Left lung (tissue), 4 donors: ENCODE measurements at regions not wholly inside any gene's neighbourhood (a gene's known extent, or its start where the extent isn't known, plus 50 kb on each side); places are given as distances from the start of the nearest gene placed in this dataset.
"Not testable (repeated sequence)": the region's sequence is repeated elsewhere in the genome, so short reads cannot be mapped to it uniquely, and the experiment has no call there.

Experiments used
- ATAC-seq: fragments of 200-7000 bp; cut with Tn5 transposase; one replicate; pipeline ENCODE4 v1.9.1; 2020; ENCODE audit warnings: moderate library complexity
- DNase-seq, 4 donors: peaks; one replicate each; pipeline ENCODE4 v3.0.0-alpha.2; 2013 to 2020
- H3K27ac ChIP-seq, 2 donors: fragments of 200-600 bp; sonication (generic) in 1 of 2; one replicate each; pipeline versions ENCODE4 v1.5.0 to v1.8.0; 2020 to 2021
- H3K27me3 ChIP-seq, 2 donors: fragments of 200-600 bp; sonication (generic) in 1 of 2; one replicate each; pipeline versions ENCODE4 v1.5.0 to v1.8.0; 2020 to 2021
- H3K36me3 ChIP-seq, 2 donors: fragments of 200-600 bp; sonication (generic) in 1 of 2; one replicate each; pipeline versions ENCODE4 v1.5.0 to v1.8.0; 2020 to 2021
- H3K4me1 ChIP-seq, 2 donors: fragments of 200-600 bp; one replicate each; pipeline ENCODE4 v1.8.0; 2021
- H3K4me3 ChIP-seq, 2 donors: fragments of 200-600 bp; sonication (generic) in 1 of 2; one replicate each; pipeline versions ENCODE4 v1.5.0 to v1.8.0; 2020 to 2021; ENCODE audit warnings: mild to moderate bottlenecking in 1 of 2
- H3K9me3 ChIP-seq, 2 donors: fragments of 200-600 bp; sonication (generic) in 1 of 2; one replicate each; pipeline versions ENCODE4 v1.5.0 to v1.8.0; 2020 to 2021
- intact Hi-C, 2 donors: fragments of 100-400 bp; cut with DNase I; formaldehyde crosslinking; loops; one replicate each; pipeline versions ENCODE4 v1.11.2 to v1.14.2; 2022
- TF ChIP-seq, protein P1 (sequence below), 2 donors: fragments of 200-600 bp; sonication (generic) in 1 of 2; IDR thresholded peaks; one replicate each; pipeline versions ENCODE4 v1.5.0 to v1.8.0; 2021; ENCODE audit warnings: antibody characterized with exemption in 2 of 2
- donor health status: DM: no; HTN: yes; CAD: no.
- donor health status: DM: no; HTN: no; CAD: no.

DNA sequence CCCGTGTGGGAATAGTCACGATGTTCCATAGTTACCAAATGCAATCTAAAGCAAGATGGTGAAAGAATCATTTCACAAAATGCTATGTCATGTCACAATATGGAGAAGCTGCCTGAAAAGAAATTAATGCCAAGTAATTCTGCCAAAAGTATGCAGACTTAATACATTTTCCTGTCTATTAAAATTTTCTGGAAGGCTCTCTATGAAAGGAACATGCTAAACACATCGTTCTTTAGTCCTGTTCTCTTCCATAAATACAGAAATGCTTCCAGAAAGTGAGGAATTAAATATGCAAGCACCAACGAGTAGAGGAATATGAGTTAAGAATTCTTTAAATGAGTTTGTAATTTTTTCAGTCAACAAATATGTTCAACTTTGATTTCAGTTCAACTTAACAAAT, 266.8 kb upstream of the CRBN start:
- Histone ChIP-seq H3K9me3 (no peaks in the 10 kb centered on the region), H3K36me3 (no peaks in the 10 kb centered on the region), H3K4me1 (no peaks in the 10 kb centered on the region), H3K4me3 (no peak overlapping the region), H3K27ac (no peak overlapping the region), H3K27me3 (no peaks in the 10 kb centered on the region)
- no peak for ATAC-seq
- TF ChIP-seq, protein P1, sequence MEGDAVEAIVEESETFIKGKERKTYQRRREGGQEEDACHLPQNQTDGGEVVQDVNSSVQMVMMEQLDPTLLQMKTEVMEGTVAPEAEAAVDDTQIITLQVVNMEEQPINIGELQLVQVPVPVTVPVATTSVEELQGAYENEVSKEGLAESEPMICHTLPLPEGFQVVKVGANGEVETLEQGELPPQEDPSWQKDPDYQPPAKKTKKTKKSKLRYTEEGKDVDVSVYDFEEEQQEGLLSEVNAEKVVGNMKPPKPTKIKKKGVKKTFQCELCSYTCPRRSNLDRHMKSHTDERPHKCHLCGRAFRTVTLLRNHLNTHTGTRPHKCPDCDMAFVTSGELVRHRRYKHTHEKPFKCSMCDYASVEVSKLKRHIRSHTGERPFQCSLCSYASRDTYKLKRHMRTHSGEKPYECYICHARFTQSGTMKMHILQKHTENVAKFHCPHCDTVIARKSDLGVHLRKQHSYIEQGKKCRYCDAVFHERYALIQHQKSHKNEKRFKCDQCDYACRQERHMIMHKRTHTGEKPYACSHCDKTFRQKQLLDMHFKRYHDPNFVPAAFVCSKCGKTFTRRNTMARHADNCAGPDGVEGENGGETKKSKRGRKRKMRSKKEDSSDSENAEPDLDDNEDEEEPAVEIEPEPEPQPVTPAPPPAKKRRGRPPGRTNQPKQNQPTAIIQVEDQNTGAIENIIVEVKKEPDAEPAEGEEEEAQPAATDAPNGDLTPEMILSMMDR (IDR thresholded peaks at IDR 0.05), result no peak
- intact Hi-C loops, result no loop called here
- DNase-seq, result no peak

DNA sequence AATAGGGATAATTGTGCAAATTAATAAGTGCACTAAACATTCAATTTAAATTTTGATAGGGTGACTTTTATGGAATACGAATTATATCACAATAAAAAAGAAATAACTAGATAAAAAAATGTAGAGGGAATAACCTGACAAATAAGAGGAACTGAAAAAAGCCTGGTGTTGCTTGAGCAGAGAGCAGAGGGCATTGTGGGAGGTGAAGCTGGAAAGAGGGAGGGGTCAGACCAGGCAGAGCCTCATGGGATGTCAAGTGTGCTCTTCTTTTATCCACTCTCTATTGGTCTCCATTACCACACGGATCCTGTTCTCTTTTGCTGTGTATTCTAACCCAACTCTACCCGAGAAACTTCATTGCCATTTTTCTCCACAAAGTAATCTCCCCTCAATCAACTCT, 264.0 kb upstream of the CRBN start:
- TF ChIP-seq, protein P1 (IDR thresholded peaks at IDR 0.05), result no peak
- no peak for DNase-seq
- Histone ChIP-seq H3K9me3 (no peaks in the 10 kb centered on the region), H3K27me3 (no peaks in the 10 kb centered on the region), H3K36me3 (no peaks in the 10 kb centered on the region), H3K4me1 (no peaks in the 10 kb centered on the region), H3K27ac (no peak overlapping the region), H3K4me3 (no peak overlapping the region)
- intact Hi-C loops, result no loop called here
- no peak for ATAC-seq

DNA sequence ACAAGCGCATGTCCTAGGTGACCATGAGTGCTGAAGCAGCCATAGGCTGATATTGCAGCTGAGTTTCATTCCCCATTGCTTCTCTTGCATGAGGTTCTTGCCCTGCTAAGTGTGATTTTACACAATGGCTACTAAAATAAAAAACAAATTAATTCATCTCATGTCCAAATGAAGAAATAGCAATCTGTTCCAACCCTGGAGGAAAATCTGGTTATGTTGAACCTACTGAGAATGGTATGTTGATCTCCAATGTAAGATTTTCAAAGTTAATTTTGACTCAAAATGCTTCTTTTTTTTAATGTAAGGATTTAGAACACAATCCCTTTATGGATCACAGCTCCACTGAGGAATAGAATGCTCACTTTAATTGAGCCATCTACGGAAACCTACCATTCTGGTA, 254.2 kb upstream of the CRBN start:
- H3K4me1 ChIP-seq, result no peaks in the 10 kb centered on the region
- no peaks in the 10 kb centered on the region for H3K9me3 ChIP-seq
- intact Hi-C loops, result no loop called here
- H3K4me3 ChIP-seq, result no peak overlapping the region
- H3K27me3 ChIP-seq, result no peaks in the 10 kb centered on the region
- ATAC-seq (no peak), DNase-seq (no peak)
- H3K36me3 ChIP-seq, result no peaks in the 10 kb centered on the region
- TF ChIP-seq, protein P1 (IDR thresholded peaks at IDR 0.05), result no peak
- no peak overlapping the region for H3K27ac ChIP-seq

DNA sequence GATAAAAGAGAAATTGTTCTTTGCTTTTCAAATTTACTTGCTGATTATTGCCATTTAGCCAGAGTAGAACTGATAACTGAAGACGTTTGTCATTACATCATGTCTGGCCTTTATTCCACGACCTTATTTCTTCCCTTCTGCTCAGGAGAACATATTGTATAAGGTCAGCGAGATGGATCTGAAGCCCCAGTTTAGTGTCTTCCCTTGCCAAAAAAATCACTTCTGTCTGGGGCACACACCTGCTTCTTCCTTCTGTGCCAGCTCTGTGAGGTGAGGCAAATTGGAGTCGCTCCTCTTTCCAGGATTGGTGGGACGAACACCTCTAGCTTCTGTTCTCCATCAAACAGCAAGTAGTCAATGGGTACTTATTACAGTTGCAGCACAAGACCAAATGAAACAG, 250.3 kb upstream of the CRBN start:
- intact Hi-C loops, result no loop called here
- no peaks in the 10 kb centered on the region for H3K9me3 ChIP-seq
- DNase-seq (no peak), ATAC-seq (no peak)
- no peak overlapping the region for H3K27ac ChIP-seq
- H3K27me3 ChIP-seq, result no peaks in the 10 kb centered on the region
- TF ChIP-seq, protein P1 (IDR thresholded peaks at IDR 0.05), result no peak
- H3K4me3 ChIP-seq, result no peak overlapping the region
- H3K4me1 ChIP-seq, result no peaks in the 10 kb centered on the region
- no peaks in the 10 kb centered on the region for H3K36me3 ChIP-seq

DNA sequence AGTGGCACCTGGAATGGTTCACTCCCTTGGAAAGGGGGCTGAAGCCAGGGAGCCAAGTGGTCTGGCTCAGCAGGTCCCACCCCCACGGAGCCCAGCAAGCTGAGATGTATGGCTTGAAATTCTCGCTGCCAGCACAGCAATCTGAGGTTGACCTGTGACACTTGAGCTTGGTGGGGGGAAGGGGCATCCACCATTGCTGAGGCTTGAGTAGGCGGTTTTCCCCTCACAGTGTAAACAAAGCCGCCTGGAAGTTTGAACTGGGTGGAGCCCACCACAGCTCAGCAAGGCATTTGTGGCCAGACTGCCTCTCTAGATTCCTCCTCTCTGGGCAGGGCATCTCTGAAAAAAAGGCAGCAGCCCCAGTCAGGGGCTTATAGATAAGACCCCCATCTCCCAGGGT, 228.2 kb upstream of the CRBN start:
- H3K4me3 ChIP-seq, DNase-seq, intact Hi-C loops, H3K36me3 ChIP-seq, H3K27me3 ChIP-seq, ATAC-seq, H3K4me1 ChIP-seq, H3K27ac ChIP-seq: not testable (repeated sequence)
- H3K9me3 ChIP-seq, result peaks cover 0 to 32% of the 10 kb centered on the region in 2 donors

DNA sequence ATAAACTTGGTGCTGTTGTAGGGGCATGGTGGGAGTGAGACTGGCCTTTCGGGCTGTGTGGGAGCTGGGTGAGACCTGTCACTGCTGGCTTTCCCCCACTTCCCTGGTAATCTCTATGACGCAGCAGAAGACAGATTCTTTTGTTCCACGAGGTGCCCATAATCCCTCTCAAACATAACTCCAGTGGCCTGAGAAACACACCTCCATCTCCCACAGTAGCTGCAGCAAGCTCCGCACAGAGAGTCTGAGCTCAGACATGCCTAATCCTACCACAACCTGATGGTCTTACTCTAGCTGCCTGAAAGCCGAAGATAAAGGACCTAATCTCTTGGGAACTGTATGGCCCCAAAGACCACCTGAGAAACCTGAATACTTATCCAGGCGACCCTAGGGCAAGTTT, 225.6 kb upstream of the CRBN start:
- Histone ChIP-seq H3K9me3 (peaks cover 0 to 45% of the 10 kb centered on the region in 2 donors), H3K27me3 (no peaks in the 10 kb centered on the region), H3K4me1 (no peaks in the 10 kb centered on the region), H3K27ac (no peak overlapping the region), H3K36me3 (no peaks in the 10 kb centered on the region), H3K4me3 (no peak overlapping the region)
- intact Hi-C loops, result no loop called here
- TF ChIP-seq, protein P1 (IDR thresholded peaks at IDR 0.05), result no peak
- no peak for ATAC-seq
- DNase-seq, result no peak
